Progenitor cell of endocrine pancreas (in vitro differentiated cells): ENCODE measurements at regions not wholly inside any gene's neighbourhood (a gene's known extent, or its start where the extent isn't known, plus 50 kb on each side); places are given as distances from the start of the nearest gene placed in this dataset.

Source experiments
- DNase-seq: peaks from one replicate; pipeline ENCODE4 v3.0.0; 2021; ENCODE audit warnings: low spot score; ENCODE audit not compliant: unreplicated experiment
- H3K27ac Mint-ChIP-seq: 2 replicates; pipeline ENCODE4 v1.8.0; 2021; ENCODE audit warnings: mild to moderate bottlenecking, moderate library complexity, mixed read lengths
- H3K27me3 Mint-ChIP-seq: 2 replicates; pipeline ENCODE4 v1.8.0; 2021; ENCODE audit warnings: mixed read lengths
- H3K36me3 Mint-ChIP-seq: 2 replicates; pipeline ENCODE4 v1.8.0; 2022; ENCODE audit warnings: mixed read lengths; ENCODE audit not compliant: insufficient read depth
- H3K4me1 Mint-ChIP-seq: 2 replicates; pipeline ENCODE4 v1.8.0; 2021; ENCODE audit warnings: low read depth, mixed read lengths
- H3K4me3 Mint-ChIP-seq: 2 replicates; pipeline ENCODE4 v1.8.0; 2021; ENCODE audit warnings: low read depth, mild to moderate bottlenecking, moderate library complexity, mixed read lengths
- H3K9me3 Mint-ChIP-seq: 2 replicates; pipeline ENCODE4 v1.8.0; 2021; ENCODE audit warnings: low read depth, mixed read lengths
- TF ChIP-seq, protein P1 (sequence below): fragments of 200-600 bp; sonication (generic); IDR thresholded peaks from one replicate; pipeline ENCODE4 v1.5.0; 2021; ENCODE audit warnings: antibody characterized with exemption, mild to moderate bottlenecking; ENCODE audit not compliant: unreplicated experiment

DNA sequence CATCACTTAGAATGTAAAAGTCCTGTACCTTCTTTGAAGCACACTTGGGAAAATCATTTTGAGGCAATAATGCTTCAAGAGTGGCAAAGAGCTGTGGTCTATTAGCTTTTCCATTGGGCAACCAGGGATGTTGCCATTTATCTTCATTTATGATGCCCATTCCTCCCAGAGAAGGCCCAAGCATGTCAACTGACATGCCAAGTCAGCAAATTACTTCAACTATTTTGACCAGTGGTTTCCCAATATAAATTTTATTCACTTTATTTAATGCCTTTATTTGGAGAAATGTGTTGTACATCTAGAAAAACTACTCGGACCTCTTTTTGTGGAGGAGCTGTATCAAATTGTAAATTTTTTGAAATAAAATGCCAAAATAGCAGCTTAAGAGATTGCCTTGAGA, 164.1 kb upstream of the PCSK2 start:
- H3K27ac Mint-ChIP-seq: no peak overlapping the region
- TF ChIP-seq, protein P1, sequence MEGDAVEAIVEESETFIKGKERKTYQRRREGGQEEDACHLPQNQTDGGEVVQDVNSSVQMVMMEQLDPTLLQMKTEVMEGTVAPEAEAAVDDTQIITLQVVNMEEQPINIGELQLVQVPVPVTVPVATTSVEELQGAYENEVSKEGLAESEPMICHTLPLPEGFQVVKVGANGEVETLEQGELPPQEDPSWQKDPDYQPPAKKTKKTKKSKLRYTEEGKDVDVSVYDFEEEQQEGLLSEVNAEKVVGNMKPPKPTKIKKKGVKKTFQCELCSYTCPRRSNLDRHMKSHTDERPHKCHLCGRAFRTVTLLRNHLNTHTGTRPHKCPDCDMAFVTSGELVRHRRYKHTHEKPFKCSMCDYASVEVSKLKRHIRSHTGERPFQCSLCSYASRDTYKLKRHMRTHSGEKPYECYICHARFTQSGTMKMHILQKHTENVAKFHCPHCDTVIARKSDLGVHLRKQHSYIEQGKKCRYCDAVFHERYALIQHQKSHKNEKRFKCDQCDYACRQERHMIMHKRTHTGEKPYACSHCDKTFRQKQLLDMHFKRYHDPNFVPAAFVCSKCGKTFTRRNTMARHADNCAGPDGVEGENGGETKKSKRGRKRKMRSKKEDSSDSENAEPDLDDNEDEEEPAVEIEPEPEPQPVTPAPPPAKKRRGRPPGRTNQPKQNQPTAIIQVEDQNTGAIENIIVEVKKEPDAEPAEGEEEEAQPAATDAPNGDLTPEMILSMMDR: no peak
- H3K27me3 Mint-ChIP-seq: peaks cover 7% of the 10 kb centered on the region

DNA sequence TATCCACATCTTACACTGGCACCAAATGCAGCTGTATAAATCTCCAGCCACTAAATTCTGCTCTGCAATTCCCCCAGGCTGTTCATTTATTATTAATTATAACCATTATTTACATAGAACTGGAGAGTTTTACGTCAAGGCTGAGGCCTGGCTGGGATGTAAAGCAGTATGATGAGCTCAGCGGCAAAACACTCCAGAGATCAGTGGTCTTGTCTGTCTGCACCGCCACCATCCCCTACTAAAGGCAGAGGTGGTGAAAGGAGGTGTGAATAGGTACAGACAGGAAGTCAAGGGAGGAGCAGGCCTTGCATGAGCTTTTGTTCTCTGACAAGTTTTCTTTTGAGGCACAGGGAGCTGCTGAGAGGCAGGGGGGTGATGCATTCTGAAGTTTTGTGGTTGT, 159.9 kb upstream of the PCSK2 start:
- no peak overlapping the region for H3K27ac Mint-ChIP-seq
- TF ChIP-seq, protein P1: no peak
- no peak for DNase-seq
- no peaks in the 10 kb centered on the region for H3K9me3 Mint-ChIP-seq
- no peaks in the 10 kb centered on the region for H3K4me1 Mint-ChIP-seq
- peaks cover 16% of the 10 kb centered on the region for H3K27me3 Mint-ChIP-seq
- no peak overlapping the region for H3K4me3 Mint-ChIP-seq
- H3K36me3 Mint-ChIP-seq: no peaks in the 10 kb centered on the region

More for the DNA sequence above, 164.1 kb upstream of the PCSK2 start:
- no peaks in the 10 kb centered on the region for H3K4me1 Mint-ChIP-seq
- DNase-seq: no peak
- no peaks in the 10 kb centered on the region for H3K36me3 Mint-ChIP-seq
- no peak overlapping the region for H3K4me3 Mint-ChIP-seq
- peaks cover 2% of the 10 kb centered on the region for H3K9me3 Mint-ChIP-seq

DNA sequence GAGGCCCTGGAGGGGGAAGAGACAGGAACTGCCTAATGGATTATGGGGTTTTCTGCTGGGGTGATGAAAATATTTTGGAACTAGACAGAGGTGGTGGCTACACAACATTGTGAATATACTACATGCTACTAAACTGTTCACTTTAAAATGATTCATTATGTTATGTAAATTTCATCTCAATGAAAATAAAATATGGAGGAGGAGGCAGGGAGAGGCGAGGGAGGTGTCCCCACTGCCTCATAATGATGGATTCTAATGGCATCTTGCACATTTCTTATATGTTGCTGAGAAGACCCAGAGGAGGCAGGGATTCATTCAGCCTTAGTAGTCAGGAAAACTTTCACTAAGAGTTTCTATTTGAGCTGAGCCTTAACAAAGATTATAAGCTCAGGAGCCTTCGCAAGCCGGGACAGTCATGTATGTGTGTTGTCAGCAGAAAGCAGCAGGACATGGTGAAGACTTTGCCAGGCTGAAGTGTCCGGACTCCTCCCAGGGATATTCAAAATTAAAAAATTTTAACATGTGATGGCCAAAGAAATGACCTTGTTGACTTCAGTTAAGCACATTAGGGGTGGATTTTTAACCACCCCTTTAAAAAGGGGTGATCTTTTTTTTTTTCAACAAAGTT, 158.6 kb upstream of the PCSK2 start:
- Mint-ChIP-seq H3K4me1 (no peaks in the 10 kb centered on the region), H3K36me3 (no peaks in the 10 kb centered on the region), H3K27me3 (peaks cover 16% of the 10 kb centered on the region), H3K27ac (no peak overlapping the region), H3K4me3 (no peak overlapping the region), H3K9me3 (no peaks in the 10 kb centered on the region)
- TF ChIP-seq, protein P1: no peak
- no peak for DNase-seq

DNA sequence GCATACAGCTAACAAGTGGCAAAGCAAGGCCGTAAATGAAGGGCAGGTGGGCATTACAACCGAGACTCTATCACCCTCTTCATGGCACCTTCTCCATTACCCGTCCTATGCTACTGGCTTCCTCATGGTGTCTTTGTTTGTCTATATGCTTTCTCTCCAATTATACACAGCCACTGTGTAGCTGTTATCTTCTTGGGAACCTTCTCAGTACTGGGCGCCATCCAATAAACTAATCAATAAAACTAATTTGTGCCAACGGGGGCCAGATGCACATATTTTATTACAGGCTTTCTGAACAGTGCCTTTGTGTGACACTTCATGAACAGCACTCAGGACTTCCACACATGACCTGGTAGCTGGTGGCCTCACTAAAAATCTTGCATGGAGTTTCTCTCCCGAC, 149.8 kb upstream of the PCSK2 start:
- Mint-ChIP-seq H3K27me3 (peaks cover 10% of the 10 kb centered on the region), H3K4me3 (no peak overlapping the region), H3K36me3 (no peaks in the 10 kb centered on the region), H3K27ac (peak overlapping the region; percentile 25), H3K9me3 (no peaks in the 10 kb centered on the region), H3K4me1 (no peaks in the 10 kb centered on the region)
- no peak for DNase-seq
- TF ChIP-seq, protein P1: no peak

DNA sequence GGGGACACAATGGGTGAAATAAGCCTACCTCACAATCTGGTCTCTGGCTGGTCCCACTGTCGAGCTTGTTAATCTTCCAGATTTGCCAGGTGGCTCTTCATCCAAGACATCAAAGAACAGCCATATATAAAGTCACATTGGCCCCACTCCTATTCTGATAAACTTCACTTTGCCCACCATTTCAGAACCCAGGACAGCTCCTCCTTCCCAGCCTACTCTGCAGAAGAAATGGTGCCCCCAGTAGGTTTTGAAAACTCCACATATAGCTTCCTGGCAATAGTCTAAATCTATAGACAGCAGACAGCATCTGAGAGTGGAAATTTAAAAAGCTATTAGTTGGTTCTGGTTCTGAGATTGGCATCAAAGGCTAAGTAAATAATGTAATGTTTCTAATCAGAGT, 143.1 kb upstream of the PCSK2 start:
- Mint-ChIP-seq H3K9me3 (no peaks in the 10 kb centered on the region), H3K4me3 (no peak overlapping the region), H3K36me3 (no peaks in the 10 kb centered on the region), H3K27me3 (peaks cover 14% of the 10 kb centered on the region), H3K27ac (no peak overlapping the region), H3K4me1 (no peaks in the 10 kb centered on the region)
- TF ChIP-seq, protein P1: no peak
- DNase-seq: peak; percentile 12
